ENCODE measurements at regions not wholly inside any gene's neighbourhood (a gene's known extent, or its start where the extent isn't known, plus 50 kb on each side); places are given as distances from the start of the nearest gene placed in this dataset.
"Not testable (repeated sequence)": the region's sequence is repeated elsewhere in the genome, so short reads cannot be mapped to it uniquely, and the experiment has no call there.

DNA sequence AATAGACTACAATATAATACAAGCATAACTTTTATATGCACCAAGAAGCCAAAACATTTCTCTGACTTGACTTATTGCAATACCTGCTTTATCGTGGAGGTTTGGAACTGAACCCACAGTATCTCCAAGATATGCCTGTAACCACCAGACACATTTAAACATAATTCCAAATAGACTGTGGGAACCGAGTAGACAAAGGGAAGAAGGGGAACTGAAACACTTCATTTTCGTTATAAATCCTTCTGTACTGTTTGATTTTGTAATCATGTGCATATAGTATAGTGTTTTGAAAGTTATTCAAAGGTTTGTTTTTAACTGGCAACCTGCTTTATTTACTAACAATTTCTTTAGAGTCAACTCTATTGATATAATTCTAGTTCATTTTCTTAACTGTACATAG, 154.9 kb upstream of the BEND6 start:
- no peak for DNase-seq

DNA sequence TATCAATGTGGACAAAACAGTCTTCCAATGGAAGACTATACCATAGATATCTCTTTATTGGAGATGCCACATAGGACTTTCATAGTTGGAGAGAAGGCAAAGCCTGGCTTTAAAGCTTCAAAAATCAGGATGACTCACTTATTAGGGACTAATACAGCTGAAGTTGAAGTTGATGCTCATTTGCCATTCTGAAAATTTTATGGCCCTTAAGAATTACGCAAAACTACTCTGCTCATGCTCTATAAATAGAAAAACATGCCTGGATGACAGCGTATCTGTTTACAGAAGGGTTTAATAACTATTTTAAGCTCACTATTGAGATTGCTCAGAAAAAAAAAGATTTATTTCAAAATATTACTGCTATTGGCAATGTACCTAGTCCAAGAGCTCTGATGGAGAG, 155.5 kb upstream of the DST start:
- DNase-seq = no peak

DNA sequence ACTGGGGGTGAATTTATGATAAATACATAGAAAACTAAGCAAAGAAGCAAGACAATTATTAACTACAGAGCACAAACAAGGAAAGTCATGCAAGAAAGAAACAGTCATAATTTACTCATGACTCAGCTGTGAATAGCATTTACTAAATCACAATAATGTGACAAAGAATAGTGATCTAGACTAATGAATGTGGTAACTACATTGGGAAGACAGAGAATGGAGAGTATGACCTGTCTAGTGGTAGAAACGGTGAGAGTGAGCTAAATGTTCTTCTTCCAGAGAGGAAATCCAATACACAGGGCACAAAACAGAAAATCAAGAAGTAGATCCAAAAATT, 153.5 kb upstream of the DST start:
- DNase-seq = no peak

- DNase-seq = no peak
These were observed 152.9 kb upstream of the DST start for GRCh38 chr6:56795466-56796195.

GRCh38 chr6:56794421-56794820, 151.7 kb upstream of the DST start:
- no peak for DNase-seq

GRCh38 chr6:56793938-56794337, 151.2 kb upstream of the DST start:
- no peak for DNase-seq

- DNase-seq = no peak
These were observed 147.7 kb upstream of the DST start for GRCh38 chr6:56790414-56790813.

DNA sequence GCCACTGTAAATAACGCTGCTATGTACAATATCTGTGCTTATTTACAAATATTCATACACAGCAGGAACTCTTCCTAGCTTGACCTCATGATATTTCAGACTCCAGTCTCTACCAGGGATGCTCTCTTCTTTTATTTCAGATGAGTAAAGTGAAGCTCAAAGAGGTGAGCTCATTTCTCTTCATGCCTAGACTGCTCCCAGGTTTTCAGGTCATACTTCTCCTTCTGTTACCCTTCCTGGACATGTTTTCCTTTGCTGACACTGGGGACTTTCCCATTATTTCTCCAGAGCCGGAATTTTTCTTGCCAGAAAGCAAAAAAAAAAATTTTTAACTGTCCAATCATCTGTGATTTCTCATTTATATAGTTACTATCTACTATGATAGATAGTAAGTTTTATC, 147.2 kb upstream of the DST start:
- DNase-seq = no peak

DNA sequence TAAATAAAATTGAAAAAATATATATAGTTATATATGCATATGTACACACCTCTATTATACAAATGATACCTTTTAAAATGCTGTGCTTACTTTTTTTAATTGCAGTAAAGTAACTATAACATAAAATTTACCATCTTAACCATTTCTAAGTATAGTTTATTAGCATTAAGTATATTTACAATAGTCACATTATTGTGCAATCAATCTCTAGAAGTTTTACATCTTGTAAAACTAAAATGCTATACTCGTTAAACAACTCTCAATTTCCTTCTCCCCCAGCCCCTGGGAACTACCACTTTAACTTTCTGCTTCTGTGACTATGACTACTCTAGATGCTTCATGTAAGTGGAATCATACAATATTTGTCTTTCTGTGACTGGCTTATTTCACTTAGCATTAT, 146.7 kb upstream of the DST start:
- no peak for DNase-seq

DNA sequence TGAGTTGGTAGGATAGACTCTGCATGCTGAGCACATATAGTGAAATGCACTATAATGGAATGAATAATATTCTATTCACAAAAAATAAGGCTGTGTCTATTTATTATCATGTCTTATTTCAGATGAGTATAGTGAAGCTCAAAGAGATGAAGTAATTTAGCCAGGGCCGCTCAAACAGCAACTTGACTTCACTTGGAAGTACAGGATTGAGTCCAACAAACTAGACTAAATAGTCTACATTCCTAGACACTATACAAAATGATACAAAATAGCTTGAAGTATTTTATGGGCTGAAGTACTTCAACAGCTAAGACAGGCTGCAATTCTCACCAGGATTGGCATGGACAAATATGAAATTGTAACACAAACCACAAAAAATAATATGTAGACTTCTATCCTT, 144.5 kb upstream of the DST start:
- DNase-seq = no peak

- DNase-seq = no peak
These were observed 143.6 kb upstream of the DST start for GRCh38 chr6:56786256-56786655.

- DNase-seq = not testable (repeated sequence)
These were observed 142.8 kb upstream of the DST start for GRCh38 chr6:56785536-56785935.

DNA sequence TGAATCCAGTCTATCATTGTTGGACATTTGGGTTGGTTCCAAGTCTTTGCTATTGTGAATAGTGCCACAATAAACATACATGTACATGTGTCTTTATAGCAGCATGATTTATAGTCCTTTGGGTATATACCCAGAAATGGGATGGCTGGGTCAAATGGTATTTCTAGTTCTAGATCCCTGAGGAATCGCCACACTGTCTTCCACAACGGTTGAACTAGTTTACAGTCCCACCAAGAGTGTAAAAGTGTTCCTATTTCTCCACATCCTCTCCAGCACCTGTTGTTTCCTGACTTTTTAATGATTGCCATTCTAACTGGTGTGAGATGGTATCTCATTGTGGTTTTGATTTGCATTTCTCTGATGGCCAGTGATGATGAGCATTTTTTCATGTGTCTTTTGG, 137.4 kb upstream of the DST start:
- DNase-seq = not testable (repeated sequence)

DNA sequence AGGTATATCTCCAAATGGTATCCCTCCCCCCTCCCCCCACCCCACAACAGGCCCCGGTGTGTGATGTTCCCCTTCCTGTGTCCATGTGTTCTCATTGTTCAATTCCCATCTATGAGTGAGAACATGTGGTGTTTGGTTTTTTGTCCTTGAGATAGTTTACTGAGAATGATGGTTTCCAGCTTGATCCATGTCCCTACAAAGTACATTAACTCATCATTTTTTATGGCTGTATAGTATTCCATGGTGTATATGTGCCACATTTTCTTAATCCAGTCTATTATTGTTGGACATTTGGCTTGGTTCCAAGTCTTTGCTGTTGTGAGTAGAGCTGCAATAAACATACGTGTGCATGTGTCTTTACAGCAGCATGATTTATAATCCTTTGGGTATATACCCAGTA, 135.8 kb upstream of the DST start:
- not testable (repeated sequence) for DNase-seq

- DNase-seq = no peak
These were observed 132.9 kb upstream of the DST start for GRCh38 chr6:56775498-56776166.

- no peak for DNase-seq
These were observed 130.1 kb upstream of the DST start for GRCh38 chr6:56772737-56773184.

DNA sequence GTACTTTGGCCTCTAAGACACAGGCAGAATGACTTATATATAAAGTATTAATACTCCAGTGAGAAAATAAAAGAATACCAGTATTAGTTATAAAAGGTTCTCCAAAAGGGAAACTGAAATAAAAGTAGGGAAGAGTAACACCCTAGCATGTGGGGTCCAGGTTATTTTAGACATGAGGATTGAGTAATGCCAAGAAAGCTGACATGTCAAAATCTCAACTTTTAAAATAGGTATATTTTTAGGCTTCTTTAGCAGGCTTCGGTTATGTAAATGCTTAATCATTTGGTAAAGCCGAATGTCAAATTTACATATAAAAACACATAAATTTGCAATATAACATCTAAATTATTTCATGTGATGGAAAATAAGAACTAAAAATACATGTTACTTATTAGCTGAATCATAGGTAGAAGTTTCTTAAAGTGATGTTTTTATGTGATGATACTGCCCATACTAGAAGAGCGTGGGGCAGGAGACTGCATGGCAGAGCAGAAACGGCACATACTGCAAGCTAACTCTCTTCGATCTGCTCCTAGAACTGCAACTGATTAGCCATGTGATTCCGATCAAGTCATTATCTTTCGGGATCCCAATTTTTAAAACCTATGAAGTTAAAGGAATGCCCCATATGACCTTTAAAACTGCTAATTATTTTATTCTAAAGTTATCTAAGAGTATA, 129.4 kb upstream of the DST start:
- DNase-seq = no peak

- no peak for DNase-seq
These were observed 128.5 kb upstream of the DST start for GRCh38 chr6:56771189-56771588.

DNA sequence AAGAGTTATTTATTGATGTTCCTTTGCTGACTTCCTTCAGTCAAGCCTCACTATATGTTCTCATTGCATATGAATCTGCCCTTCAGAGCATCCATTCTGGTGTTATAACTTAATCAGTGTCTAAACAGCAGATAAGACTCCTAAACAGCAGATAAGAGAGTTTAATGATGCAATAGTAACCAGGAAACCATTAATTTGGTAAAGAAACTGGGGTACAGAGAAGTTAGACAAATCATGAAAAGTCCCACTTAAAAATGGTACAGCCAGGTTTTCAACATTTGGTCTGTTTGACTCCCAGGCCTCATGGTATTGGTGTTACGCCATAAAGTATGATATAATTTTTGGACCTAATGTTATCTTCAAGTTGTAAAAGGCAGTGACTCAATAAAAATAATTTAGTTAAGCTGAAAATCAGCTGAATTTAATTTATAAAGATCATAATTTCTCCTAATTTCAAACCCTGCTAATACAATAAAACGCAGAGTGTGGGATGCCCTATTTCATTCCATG, 127.4 kb upstream of the DST start:
- no peak for DNase-seq

- DNase-seq = no peak
These were observed 125.3 kb upstream of the DST start for GRCh38 chr6:56767892-56768531.

GRCh38 chr6:56767435-56767834, 124.7 kb upstream of the DST start:
- no peak for DNase-seq

GRCh38 chr6:56766806-56767178, 124.1 kb upstream of the DST start:
- DNase-seq = no peak

- DNase-seq = no peak
These were observed 123.6 kb upstream of the DST start for GRCh38 chr6:56766139-56766805.

Data from SIG-M5 (cell line).